D721Med (cell line): ENCODE measurements at regions not wholly inside any gene's neighbourhood (a gene's known extent, or its start where the extent isn't known, plus 50 kb on each side); places are given as distances from the start of the nearest gene placed in this dataset.

Experiments used
- DNase-seq: peaks from one replicate; pipeline ENCODE4 v3.0.0; 2011; ENCODE audit warnings: low spot score; ENCODE audit not compliant: insufficient read length
- FAIRE-seq: peaks from 2 replicates; lab custom pipeline; 2011; peaks lifted over from hg19 to GRCh38; lab: Jason Lieb, UNC
- TF ChIP-seq, protein P1 (sequence below): IDR thresholded peaks from 2 replicates; pipeline ENCODE4 v1.5.1; 2012; ENCODE audit warnings: mild to moderate bottlenecking, control low read depth; ENCODE audit not compliant: insufficient read depth; ENCODE audit errors: missing control alignments

DNA sequence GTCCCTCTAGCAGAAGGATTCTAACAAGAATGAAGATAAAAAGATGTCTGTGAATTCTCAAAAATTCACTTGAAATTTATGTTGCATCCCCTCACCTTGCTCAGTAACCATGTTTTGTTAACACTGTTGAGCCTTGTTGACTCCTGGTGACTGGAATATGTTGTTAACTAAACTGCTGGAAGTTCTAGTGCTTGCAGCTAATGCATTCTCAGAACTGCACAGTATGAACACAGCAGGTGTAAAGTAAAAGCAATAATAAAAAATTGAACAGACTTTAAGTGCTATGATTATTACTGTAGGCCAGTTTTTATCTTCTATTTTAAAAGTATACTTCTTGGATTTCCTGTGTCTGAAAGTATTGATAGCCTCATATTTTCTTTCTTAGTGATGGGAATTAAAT is 388.7 kb upstream of the PTPRD start:
- no peak for DNase-seq
- TF ChIP-seq, protein P1, sequence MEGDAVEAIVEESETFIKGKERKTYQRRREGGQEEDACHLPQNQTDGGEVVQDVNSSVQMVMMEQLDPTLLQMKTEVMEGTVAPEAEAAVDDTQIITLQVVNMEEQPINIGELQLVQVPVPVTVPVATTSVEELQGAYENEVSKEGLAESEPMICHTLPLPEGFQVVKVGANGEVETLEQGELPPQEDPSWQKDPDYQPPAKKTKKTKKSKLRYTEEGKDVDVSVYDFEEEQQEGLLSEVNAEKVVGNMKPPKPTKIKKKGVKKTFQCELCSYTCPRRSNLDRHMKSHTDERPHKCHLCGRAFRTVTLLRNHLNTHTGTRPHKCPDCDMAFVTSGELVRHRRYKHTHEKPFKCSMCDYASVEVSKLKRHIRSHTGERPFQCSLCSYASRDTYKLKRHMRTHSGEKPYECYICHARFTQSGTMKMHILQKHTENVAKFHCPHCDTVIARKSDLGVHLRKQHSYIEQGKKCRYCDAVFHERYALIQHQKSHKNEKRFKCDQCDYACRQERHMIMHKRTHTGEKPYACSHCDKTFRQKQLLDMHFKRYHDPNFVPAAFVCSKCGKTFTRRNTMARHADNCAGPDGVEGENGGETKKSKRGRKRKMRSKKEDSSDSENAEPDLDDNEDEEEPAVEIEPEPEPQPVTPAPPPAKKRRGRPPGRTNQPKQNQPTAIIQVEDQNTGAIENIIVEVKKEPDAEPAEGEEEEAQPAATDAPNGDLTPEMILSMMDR = no peak
- FAIRE-seq = no peak

DNA sequence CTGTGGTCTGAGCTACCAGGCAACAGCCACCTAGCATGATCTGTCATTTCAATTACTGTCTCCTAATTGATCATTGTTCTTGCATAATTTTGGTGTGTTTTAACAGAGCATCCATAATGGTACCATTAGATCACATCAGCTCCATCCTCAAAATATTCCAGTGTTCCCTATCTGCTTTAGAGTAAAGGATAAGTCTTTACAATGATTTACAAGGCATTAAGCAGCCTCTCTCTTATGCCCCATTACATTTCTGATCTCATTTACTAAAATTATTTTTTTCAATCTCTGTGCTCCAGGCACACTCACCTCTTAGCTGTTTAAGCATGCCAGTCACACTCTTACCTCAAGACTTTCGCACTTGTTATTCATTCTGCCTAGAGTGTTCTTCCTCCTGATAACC is 389.9 kb upstream of the PTPRD start:
- DNase-seq = no peak
- TF ChIP-seq, protein P1 = no peak
- peak; percentile 21 for FAIRE-seq

DNA sequence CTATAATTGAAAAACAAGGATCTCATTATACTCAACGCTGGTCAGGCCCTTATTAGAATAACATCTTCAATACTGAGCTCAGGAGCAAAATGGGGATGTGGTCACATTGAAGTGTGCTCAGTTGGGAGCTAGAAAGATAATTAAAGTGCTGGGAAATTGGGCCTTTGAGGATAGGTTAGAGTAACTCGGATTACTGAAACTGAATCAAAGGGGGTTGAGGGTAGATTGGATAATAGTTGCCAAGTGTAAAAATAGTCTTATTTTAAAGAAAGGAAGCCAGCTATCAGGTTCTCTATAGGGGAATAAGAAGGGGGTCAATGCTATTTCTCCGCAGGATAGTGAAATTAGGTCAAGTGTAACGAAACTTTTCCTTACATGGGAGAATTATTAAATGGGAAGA is 391.0 kb upstream of the PTPRD start:
- FAIRE-seq (no peak), DNase-seq (no peak)
- TF ChIP-seq, protein P1 = no peak

DNA sequence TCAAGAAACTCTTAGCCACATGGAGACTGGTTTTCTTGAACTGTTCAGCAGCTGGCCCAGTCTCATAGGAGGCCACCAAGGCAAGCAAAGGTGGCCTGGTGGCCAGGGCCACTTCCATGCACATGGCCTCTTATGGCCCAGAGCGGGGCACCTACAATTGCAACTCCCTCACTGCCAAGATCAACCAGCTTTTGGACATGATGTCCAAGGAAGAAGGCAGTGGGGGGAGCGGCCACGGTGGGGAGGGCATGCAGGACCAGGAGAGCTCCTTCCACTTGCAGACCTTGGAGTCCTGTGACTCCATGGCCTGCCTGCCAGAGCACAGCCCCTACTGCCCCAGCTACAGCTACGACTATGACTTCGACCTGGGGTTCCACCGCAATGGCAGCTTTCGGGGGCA is 398.9 kb upstream of the PTPRD start:
- FAIRE-seq (no peak), DNase-seq (no peak)
- TF ChIP-seq, protein P1 = no peak

DNA sequence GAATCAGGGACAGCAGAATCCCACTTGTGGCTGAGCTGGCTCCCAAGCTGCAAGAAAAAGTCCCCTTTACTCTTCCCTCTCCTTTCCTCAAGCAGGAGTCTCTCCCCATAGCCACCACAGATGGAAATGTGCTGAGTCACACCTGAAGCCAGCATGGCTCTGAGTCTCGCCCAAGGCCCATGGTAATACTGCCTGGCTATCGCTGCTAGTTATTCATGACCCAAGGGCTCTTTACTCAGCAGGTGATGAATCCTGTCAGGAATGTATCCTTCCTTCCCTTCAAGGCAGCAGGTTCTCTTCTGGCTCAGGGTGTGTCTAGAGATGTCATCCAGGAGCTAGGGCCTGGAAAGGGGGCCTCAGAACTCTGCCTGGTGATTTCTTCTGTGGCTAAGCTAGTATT is 403.3 kb upstream of the PTPRD start:
- TF ChIP-seq, protein P1 = no peak
- FAIRE-seq = no peak
- no peak for DNase-seq

DNA sequence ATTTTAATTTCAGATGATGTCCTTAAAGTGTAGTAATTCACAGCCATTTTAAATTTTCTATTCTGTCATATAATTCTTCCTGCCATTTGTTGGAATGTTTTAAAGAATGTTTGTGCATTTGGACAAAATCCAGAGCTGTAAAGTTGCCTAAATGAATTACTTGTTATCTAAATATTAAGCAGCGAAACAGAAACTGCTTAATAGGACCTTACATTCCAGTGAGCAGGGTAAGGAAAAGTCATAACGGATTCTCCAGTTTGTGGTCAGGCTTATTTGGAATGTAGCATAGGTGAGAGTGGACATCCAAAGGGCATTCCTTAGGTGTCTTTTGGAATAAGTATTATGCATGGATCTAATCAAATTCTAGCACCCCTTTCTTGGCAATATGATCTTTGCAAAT is 410.4 kb upstream of the PTPRD start:
- TF ChIP-seq, protein P1 = no peak
- FAIRE-seq (no peak), DNase-seq (no peak)

DNA sequence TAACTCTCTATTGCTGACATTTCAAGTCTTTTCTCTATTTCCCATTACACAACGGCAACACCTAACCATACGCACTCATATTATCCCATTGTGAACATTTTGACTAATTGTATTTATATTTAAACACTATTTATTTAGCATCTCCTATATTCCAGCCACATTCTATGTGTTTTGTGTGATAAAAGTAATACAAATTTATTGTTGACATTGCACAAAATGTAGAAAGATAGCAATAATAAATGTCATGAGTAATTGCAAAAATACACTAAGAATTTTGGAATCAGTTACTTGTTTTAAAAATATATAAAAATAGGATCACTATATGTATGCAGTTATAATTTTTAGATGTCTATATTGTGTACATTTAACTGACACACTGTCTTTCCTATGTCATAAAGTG is 413.0 kb upstream of the PTPRD start:
- DNase-seq (no peak), FAIRE-seq (no peak)
- TF ChIP-seq, protein P1 = no peak
